Activated B cell treated with CpG ODN at 0.5 μM for 24 hours (primary cell): ENCODE measurements at regions not wholly inside any gene's neighbourhood (a gene's known extent, or its start where the extent isn't known, plus 50 kb on each side); places are given as distances from the start of the nearest gene placed in this dataset.
"Not testable (repeated sequence)": the region's sequence is repeated elsewhere in the genome, so short reads cannot be mapped to it uniquely, and the experiment has no call there.

Experiments
- ATAC-seq: fragments of 200-7000 bp; cut with Tn5 transposase; one replicate; pipeline ENCODE4 v1.10.0; 2021; ENCODE audit warnings: low read depth, mild to moderate bottlenecking, moderate library complexity
- CTCF ChIA-PET: fragments of 350-600 bp; sonication (Branson Sonifier 250); formaldehyde crosslinking; loops from one replicate; lab custom pipeline; 2021; ENCODE audit warnings: antibody characterized with exemption; lab: Charles Lee
- POLR2A ChIA-PET: fragments of 350-600 bp; sonication (Branson Sonifier 250); formaldehyde crosslinking; loops from one replicate; lab custom pipeline; 2021; ENCODE audit warnings: antibody characterized with exemption; lab: Charles Lee
- DNase-seq: peaks from one replicate; pipeline ENCODE4 v3.0.0; 2022
- H3K27ac Mint-ChIP-seq: one replicate; pipeline ENCODE4 v1.8.0; 2020; ENCODE audit warnings: mixed read lengths
- H3K27me3 Mint-ChIP-seq: one replicate; pipeline ENCODE4 v1.8.0; 2021; ENCODE audit warnings: mixed read lengths
- H3K36me3 Mint-ChIP-seq: one replicate; pipeline ENCODE4 v1.8.0; 2021; ENCODE audit warnings: low read depth, mixed read lengths
- H3K4me1 Mint-ChIP-seq: one replicate; pipeline ENCODE4 v1.8.0; 2021; ENCODE audit warnings: mixed read lengths
- H3K4me3 Mint-ChIP-seq: one replicate; pipeline ENCODE4 v1.8.0; 2020; ENCODE audit warnings: mild to moderate bottlenecking, mixed read lengths
- H3K9me3 Mint-ChIP-seq: one replicate; pipeline ENCODE4 v1.8.0; 2020; ENCODE audit warnings: mixed read lengths
- intact Hi-C: fragments of 100-400 bp; cut with micrococcal nuclease; formaldehyde crosslinking; loops from one replicate; pipeline ENCODE4 v1.15.1; 2024
- TF ChIP-seq, protein P1 (sequence below): fragments of 200-600 bp; IDR thresholded peaks from one replicate; pipeline ENCODE4 v1.8.0; 2022; ENCODE audit warnings: antibody characterized with exemption, mild to moderate bottlenecking

DNA sequence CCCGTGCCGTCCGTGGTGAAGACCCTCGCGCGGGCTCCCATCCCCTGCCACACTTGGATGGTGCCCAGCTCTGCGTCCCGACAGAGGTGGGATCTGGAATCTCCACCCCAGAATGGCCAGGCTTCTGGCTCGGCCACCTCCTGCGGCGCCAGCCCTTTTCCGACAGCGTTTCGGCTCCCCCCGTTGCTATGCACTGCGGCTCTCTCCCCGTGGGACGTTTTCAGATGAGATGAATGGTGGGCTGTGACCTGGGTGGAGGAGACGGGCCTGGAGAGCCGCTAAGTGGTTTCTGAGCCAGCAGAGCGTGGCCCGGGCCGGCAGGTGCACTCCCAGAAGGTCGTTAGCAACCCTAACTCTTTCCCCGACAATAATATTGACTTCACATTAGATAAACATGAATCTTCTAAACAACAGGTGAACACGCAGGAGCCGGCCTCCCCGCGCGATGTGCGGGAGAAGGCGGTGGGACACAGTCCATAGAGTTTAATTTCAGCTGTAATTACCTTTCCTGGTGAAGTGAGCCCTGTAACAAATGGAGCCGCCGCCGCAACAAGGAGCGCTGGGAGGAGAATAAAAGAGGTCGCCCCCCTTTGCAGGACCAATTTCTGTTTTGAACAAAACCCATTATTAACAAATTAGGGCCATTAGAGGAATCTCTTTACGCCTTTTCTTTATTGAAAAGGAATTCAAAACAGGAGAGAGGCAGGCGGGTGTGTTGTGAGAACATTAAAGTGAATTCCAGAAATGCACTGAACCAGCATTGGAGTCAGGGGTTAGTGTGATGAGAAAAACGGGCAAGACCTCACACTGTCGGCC is 294.3 kb upstream of the PFKP start:
- DNase-seq, result no peak
- intact Hi-C loops, result no loop called here
- no peak overlapping the region for H3K4me3 Mint-ChIP-seq
- no peaks in the 10 kb centered on the region for H3K36me3 Mint-ChIP-seq
- ChIA-PET POLR2A (no interaction called here), CTCF (no interaction called here)
- H3K27me3 Mint-ChIP-seq, result no peaks in the 10 kb centered on the region
- H3K9me3 Mint-ChIP-seq, result no peaks in the 10 kb centered on the region
- H3K27ac Mint-ChIP-seq, result no peak overlapping the region
- ATAC-seq, result no peak
- TF ChIP-seq, protein P1, sequence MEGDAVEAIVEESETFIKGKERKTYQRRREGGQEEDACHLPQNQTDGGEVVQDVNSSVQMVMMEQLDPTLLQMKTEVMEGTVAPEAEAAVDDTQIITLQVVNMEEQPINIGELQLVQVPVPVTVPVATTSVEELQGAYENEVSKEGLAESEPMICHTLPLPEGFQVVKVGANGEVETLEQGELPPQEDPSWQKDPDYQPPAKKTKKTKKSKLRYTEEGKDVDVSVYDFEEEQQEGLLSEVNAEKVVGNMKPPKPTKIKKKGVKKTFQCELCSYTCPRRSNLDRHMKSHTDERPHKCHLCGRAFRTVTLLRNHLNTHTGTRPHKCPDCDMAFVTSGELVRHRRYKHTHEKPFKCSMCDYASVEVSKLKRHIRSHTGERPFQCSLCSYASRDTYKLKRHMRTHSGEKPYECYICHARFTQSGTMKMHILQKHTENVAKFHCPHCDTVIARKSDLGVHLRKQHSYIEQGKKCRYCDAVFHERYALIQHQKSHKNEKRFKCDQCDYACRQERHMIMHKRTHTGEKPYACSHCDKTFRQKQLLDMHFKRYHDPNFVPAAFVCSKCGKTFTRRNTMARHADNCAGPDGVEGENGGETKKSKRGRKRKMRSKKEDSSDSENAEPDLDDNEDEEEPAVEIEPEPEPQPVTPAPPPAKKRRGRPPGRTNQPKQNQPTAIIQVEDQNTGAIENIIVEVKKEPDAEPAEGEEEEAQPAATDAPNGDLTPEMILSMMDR, result no peak
- H3K4me1 Mint-ChIP-seq, result no peaks in the 10 kb centered on the region

GRCh38 chr10:2772135-2772534 is 295.2 kb upstream of the PFKP start:
- no peaks in the 10 kb centered on the region for H3K27me3 Mint-ChIP-seq
- ChIA-PET POLR2A (no interaction called here), CTCF (no interaction called here)
- no peak overlapping the region for H3K4me3 Mint-ChIP-seq
- H3K9me3 Mint-ChIP-seq, result no peaks in the 10 kb centered on the region
- intact Hi-C loops, result no loop called here
- no peaks in the 10 kb centered on the region for H3K36me3 Mint-ChIP-seq
- H3K4me1 Mint-ChIP-seq, result no peaks in the 10 kb centered on the region
- no peak for DNase-seq
- no peak overlapping the region for H3K27ac Mint-ChIP-seq
- TF ChIP-seq, protein P1, result no peak
- ATAC-seq, result no peak

DNA sequence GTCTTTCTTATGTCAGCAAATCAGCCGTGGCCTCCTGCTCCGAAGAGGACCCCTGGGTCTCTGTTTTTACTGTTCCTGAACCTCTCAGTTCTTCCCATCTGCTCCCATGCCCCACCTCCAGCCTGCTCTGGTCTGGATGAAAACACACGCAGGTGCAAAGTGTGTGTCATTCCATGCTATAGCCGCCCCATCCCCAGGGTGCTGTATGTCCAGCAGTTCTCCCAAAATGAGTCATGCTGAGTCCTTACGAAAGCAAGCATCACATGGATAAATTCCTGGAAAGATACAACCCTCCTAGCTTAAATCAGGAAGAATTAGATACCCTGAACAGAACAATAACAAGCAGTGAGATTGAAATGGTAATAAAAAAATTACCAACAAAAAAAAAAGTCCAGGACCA is 300.1 kb upstream of the PFKP start:
- H3K4me1 Mint-ChIP-seq, H3K9me3 Mint-ChIP-seq, H3K27me3 Mint-ChIP-seq, ATAC-seq, intact Hi-C loops, POLR2A ChIA-PET, CTCF ChIA-PET, H3K36me3 Mint-ChIP-seq, H3K4me3 Mint-ChIP-seq, H3K27ac Mint-ChIP-seq, DNase-seq: not testable (repeated sequence)

DNA sequence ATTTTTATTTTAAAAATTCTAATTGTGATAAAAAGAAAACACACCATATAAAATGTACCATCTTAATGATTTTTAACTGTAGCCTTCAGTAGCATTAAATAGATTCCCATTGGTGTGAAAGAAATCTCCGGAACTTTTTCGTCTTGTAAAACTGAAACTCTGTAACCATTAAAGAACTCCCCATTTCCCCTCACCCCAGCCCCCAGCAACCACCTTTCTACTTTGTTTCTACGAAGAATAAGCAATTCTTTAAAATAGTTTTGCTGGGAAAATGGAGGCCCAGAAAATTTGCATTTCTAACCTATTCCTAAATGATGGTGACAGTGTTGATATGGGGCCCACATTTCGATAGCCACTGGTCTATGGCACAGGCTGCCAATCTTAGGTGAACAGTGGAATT is 305.4 kb upstream of the PFKP start:
- CTCF ChIA-PET, result no interaction called here

GRCh38 chr10:2761311-2761710 is 306.0 kb upstream of the PFKP start:
- TF ChIP-seq, protein P1, result no peak
- Mint-ChIP-seq H3K27ac (no peak overlapping the region), H3K4me3 (no peak overlapping the region), H3K9me3 (peaks cover 5% of the 10 kb centered on the region), H3K4me1 (no peaks in the 10 kb centered on the region), H3K36me3 (no peaks in the 10 kb centered on the region), H3K27me3 (peaks cover 2% of the 10 kb centered on the region)
- ATAC-seq, result no peak
- POLR2A ChIA-PET, result no interaction called here
- DNase-seq, result no peak
- CTCF ChIA-PET, result no interaction called here
- intact Hi-C loops, result no loop called here

More for the DNA sequence above, 305.4 kb upstream of the PFKP start:
- TF ChIP-seq, protein P1, result no peak
- no peaks in the 10 kb centered on the region for H3K36me3 Mint-ChIP-seq
- no peaks in the 10 kb centered on the region for H3K4me1 Mint-ChIP-seq
- peaks cover 5% of the 10 kb centered on the region for H3K9me3 Mint-ChIP-seq
- ATAC-seq (no peak), DNase-seq (no peak)
- POLR2A ChIA-PET, result no interaction called here
- H3K4me3 Mint-ChIP-seq, result no peak overlapping the region
- intact Hi-C loops, result no loop called here
- H3K27ac Mint-ChIP-seq, result no peak overlapping the region
- peaks cover 2% of the 10 kb centered on the region for H3K27me3 Mint-ChIP-seq
